ENCODE measurements at regions not wholly inside any gene's neighbourhood (a gene's known extent, or its start where the extent isn't known, plus 50 kb on each side); places are given as distances from the start of the nearest gene placed in this dataset.

DNA sequence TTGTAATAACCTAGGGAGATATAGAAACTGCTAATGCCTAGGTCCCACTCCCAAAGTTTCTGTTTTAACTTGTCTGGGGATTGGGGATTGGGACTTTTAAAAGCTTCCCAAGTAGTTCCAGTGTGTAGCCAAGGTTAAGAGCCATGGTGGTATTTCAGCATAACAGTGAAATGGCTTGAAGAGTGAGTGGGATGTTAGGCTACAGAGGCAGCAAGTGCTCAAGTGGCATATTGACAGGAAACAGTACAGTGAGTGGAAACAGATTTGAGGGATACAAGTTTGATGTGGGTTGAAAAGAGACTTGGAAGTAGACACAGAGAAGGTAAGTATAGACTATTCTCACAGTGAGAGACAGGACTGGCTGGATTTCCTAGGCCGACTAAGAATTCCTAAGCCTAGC lies 217.6 kb upstream of the CNKSR2 start:
- TF ChIP-seq POLR2A (IDR thresholded peaks at IDR 0.05; ENCODE audit: borderline replicate concordance, extremely low read depth, insufficient read depth, insufficient read length) (no peak), ELF1 (IDR thresholded peaks at IDR 0.05; ENCODE audit: borderline replicate concordance, low read depth) (no peak)
- no peaks in the 10 kb centered on the region for H3K79me2 ChIP-seq (ENCODE audit: insufficient read depth, low read length)
- no peak overlapping the region for H3K4me3 ChIP-seq (replicated peaks in 1 of 2; ENCODE audit: low read depth in 1 of 2, low read length in 2 of 2)
- no peak overlapping the region for H3K9ac ChIP-seq (ENCODE audit: low read length)
- H3K27me3 ChIP-seq (ENCODE audit: insufficient read depth, low read length): no peaks in the 10 kb centered on the region
- H3K36me3 ChIP-seq (ENCODE audit: control insufficient read depth in 1 of 2, insufficient read depth in 2 of 2, low read length in 2 of 2): no peaks in the 10 kb centered on the region
- no peaks in the 10 kb centered on the region for H3K9me2 ChIP-seq (ENCODE audit: insufficient read depth)
- CTCF ChIA-PET: no interaction called here
- POLR2A ChIA-PET: no interaction called here
- RAD21 ChIA-PET (ENCODE audit: low non-redundant PET in 1 of 2, low total read pairs in 2 of 2, uncharacterized antibody in 2 of 2, unreplicated experiment in 2 of 2): no interaction called here
- no peaks in the 10 kb centered on the region for H3K4me1 ChIP-seq (ENCODE audit: control insufficient read depth in 1 of 2, insufficient read depth in 2 of 2, low read length in 2 of 2)
- H3K9me3 ChIP-seq (ENCODE audit: control insufficient read depth in 1 of 2, insufficient read depth in 1 of 2, low read depth in 1 of 2, low read length in 2 of 2): no peaks in the 10 kb centered on the region
- H3K27ac ChIP-seq (ENCODE audit: low read depth, low read length): no peak overlapping the region
- no peak overlapping the region for H2AFZ ChIP-seq (ENCODE audit: low read depth, low read length, poor library complexity, severe bottlenecking)
- no peak overlapping the region for H3K4me2 ChIP-seq (ENCODE audit: low read length)
- no TSS peak for BruUV-seq (replicated peaks)
- no peaks in the 10 kb centered on the region for H4K20me1 ChIP-seq (ENCODE audit: insufficient read depth)
- no peak for DNase-seq (ENCODE audit: low read depth, low spot score)
- intact Hi-C loops (cut with micrococcal nuclease): no loop called here
- no peak for ATAC-seq

DNA sequence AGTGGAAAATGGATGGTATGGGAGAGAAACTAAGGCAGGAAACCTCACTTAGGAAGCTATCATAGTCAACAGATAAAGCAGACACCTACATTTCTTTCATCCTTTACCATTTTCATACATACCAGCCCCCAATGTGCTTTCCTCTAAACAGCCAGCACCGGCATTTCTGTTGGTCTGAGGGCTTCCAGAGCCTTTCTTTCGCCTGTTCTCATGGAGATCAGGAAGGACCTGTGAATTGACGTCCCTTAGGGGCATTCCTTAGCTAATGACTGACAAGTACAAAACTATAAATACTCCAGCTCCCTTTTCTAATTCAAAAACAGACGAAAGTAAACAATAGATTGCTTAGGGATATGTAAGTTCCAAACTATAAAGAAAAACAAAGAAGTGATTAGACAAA lies 215.5 kb upstream of the CNKSR2 start:
- Histone ChIP-seq H3K4me1 (ENCODE audit: control insufficient read depth in 1 of 2, insufficient read depth in 2 of 2, low read length in 2 of 2) (no peaks in the 10 kb centered on the region), H4K20me1 (ENCODE audit: insufficient read depth) (no peaks in the 10 kb centered on the region), H2AFZ (ENCODE audit: low read depth, low read length, poor library complexity, severe bottlenecking) (no peak overlapping the region), H3K4me3 (replicated peaks in 1 of 2; ENCODE audit: low read depth in 1 of 2, low read length in 2 of 2) (no peak overlapping the region), H3K4me2 (ENCODE audit: low read length) (no peak overlapping the region), H3K9ac (ENCODE audit: low read length) (no peak overlapping the region), H3K9me2 (ENCODE audit: insufficient read depth) (no peaks in the 10 kb centered on the region), H3K27ac (ENCODE audit: low read depth, low read length) (no peak overlapping the region), H3K36me3 (ENCODE audit: control insufficient read depth in 1 of 2, insufficient read depth in 2 of 2, low read length in 2 of 2) (no peaks in the 10 kb centered on the region), H3K27me3 (ENCODE audit: insufficient read depth, low read length) (no peaks in the 10 kb centered on the region), H3K79me2 (ENCODE audit: insufficient read depth, low read length) (no peaks in the 10 kb centered on the region), H3K9me3 (ENCODE audit: control insufficient read depth in 1 of 2, insufficient read depth in 1 of 2, low read depth in 1 of 2, low read length in 2 of 2) (no peaks in the 10 kb centered on the region)
- DNase-seq (ENCODE audit: low read depth, low spot score): no peak
- POLR2A ChIA-PET: no interaction called here
- TF ChIP-seq CBX3 (IDR thresholded peaks at IDR 0.05; ENCODE audit: low read depth) (no peak), SIN3A (IDR thresholded peaks at IDR 0.05; ENCODE audit: low read depth) (no peak), JUND (IDR thresholded peaks at IDR 0.05) (no peak), POLR2A (IDR thresholded peaks at IDR 0.05; ENCODE audit: borderline replicate concordance, extremely low read depth, insufficient read depth, insufficient read length) (no peak), YY1 (IDR thresholded peaks at IDR 0.05; ENCODE audit: extremely low read depth, insufficient replicate concordance, low read depth, low read length) (no peak), SP1 (IDR thresholded peaks at IDR 0.05; ENCODE audit: low read depth) (no peak), EZH2 (IDR thresholded peaks at IDR 0.05) (no peak)
- TF ChIP-seq, protein P1, sequence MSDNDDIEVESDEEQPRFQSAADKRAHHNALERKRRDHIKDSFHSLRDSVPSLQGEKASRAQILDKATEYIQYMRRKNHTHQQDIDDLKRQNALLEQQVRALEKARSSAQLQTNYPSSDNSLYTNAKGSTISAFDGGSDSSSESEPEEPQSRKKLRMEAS (IDR thresholded peaks at IDR 0.05): no peak
- no peak for ATAC-seq
- BruUV-seq (replicated peaks): no TSS peak
- intact Hi-C loops (cut with micrococcal nuclease): no loop called here
- CTCF ChIA-PET: no interaction called here
- RAD21 ChIA-PET (ENCODE audit: low non-redundant PET in 1 of 2, low total read pairs in 2 of 2, uncharacterized antibody in 2 of 2, unreplicated experiment in 2 of 2): no interaction called here
